Cardiac fibroblast (primary cell): ENCODE measurements at regions not wholly inside any gene's neighbourhood (a gene's known extent, or its start where the extent isn't known, plus 50 kb on each side); places are given as distances from the start of the nearest gene placed in this dataset.
A peak's percentile ranks its signal among the peaks of the same experiment; 100 is the strongest.
"Not testable (repeated sequence)": the region's sequence is repeated elsewhere in the genome, so short reads cannot be mapped to it uniquely, and the experiment has no call there.

ENCODE experiments used
- DNase-seq, 2 donors: peaks; one replicate each; pipeline versions ENCODE4 v3.0.0 to v3.0.0-alpha.2; 2010; ENCODE audit warnings: low read depth in 2 of 2
- H3K4me3 ChIP-seq, 2 donors: replicated peaks in 1 of 2; 1 replicate in 1 of 2; 2 replicates in 1 of 2; pipeline ENCODE4 v1.5.1; 2011; ENCODE audit warnings: low read depth in 2 of 2, low read length in 2 of 2, mild to moderate bottlenecking in 2 of 2, moderate library complexity in 1 of 2
- TF ChIP-seq, protein P1 (sequence below): IDR thresholded peaks from one replicate; pipeline ENCODE4 v1.5.1; 2011; ENCODE audit warnings: low read depth, mild to moderate bottlenecking, low read length, inconsistent platforms

DNA sequence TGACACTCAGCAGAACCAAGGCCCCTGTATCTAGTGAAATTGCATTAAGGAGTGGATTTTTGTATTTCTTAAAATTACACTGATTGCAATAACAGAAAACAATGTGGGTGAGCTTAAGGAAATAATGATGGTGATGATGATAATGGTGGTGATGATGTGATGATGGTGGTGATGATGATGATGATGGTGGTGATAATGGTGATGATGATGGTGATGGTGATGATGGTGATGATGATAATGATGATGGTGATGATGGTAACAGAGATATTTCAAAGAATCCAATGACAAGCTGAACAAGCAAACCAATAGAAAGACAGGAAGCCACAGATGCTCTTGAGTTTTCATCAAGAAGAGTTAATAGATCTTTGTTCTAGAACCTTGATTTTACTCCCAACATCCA, 630.7 kb upstream of the AUTS2 start:
- TF ChIP-seq, protein P1, sequence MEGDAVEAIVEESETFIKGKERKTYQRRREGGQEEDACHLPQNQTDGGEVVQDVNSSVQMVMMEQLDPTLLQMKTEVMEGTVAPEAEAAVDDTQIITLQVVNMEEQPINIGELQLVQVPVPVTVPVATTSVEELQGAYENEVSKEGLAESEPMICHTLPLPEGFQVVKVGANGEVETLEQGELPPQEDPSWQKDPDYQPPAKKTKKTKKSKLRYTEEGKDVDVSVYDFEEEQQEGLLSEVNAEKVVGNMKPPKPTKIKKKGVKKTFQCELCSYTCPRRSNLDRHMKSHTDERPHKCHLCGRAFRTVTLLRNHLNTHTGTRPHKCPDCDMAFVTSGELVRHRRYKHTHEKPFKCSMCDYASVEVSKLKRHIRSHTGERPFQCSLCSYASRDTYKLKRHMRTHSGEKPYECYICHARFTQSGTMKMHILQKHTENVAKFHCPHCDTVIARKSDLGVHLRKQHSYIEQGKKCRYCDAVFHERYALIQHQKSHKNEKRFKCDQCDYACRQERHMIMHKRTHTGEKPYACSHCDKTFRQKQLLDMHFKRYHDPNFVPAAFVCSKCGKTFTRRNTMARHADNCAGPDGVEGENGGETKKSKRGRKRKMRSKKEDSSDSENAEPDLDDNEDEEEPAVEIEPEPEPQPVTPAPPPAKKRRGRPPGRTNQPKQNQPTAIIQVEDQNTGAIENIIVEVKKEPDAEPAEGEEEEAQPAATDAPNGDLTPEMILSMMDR = no peak
- no peak for DNase-seq
- H3K4me3 ChIP-seq = no peak overlapping the region

DNA sequence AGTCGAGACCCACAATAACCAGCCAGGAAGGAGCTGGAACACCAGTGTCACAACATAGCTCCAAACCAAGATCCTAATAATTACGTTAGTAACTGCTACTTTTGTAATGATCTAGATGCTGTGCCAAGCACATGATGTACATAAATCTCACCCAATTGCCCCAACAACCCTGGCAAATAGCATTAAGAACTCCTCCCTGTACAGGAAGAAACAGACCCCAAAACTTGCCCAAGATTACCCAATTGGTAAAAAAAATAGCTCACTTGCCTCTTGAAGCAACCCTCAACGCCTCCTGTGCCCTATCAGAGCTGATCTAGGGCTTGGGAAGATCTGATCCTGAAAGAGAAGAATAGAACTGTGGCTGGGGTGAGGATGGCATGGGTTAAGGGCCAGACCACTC, 628.7 kb upstream of the AUTS2 start:
- H3K4me3 ChIP-seq = no peak overlapping the region
- TF ChIP-seq, protein P1 = no peak
- no peak for DNase-seq

DNA sequence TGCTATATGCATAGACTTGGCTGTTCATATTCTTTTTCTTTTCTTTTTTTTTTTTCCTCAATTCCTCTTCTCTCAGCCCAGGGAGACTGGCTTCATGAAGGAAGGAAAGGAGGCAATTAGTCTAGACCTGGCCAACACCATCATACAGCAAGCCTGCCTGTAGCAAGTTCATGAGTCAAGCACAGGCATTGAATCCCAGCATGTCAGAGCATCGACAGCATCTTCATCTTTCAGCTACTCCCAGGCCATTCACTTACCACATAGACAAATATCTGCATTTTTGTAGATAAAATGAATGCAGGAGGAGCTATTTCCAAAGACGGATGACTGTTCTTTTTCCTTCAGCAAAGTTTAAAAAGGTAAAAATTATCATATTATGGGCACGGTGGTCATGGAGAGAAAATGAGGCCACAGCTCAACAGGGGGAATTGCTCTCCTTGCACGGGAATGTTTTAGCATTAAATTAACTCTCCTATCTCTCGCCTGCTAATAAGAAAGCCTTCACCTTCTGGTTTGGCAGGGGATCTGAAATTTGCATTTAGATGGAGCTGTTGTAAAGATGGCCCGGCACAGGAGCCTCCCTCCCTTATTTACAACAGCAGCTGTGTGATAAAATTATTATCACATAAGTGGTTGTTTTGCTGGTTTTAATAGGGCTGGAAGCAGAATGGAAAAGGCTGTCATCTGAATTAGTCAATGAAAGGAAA, 626.5 kb upstream of the AUTS2 start:
- no peak for DNase-seq
- TF ChIP-seq, protein P1 = no peak
- no peak overlapping the region for H3K4me3 ChIP-seq

DNA sequence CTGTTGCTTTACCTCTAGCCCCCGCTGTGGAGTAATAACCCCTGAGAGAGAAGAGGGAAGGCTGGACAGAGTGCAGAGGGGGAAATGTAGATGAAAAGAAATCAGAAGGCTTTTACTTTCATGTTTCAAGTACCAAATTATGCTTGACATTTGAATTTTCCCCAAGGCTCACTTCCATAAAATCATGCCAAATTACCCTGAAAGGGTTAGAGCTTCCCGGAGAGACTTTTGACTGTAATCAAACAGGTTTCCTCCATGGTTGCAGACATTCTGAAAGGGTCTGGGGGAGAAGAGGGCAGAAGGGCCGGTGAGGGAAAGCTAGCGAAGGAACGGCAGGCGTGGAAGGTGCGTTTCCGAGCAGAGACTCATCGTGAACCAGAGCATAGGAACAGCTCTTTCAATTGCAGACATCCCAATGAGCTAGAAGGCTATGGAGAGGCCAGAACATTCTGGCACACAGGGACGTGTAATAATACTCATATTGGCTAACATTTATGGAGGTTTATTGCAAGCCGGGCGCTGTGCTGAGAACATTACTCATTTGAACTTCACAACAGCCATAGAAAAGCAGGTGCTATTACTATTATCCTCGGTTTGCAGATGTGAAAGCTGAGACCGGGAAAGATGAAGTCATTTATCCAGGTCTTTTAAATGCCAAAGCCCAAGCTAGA, 620.8 kb upstream of the AUTS2 start:
- H3K4me3 ChIP-seq = no peak overlapping the region
- TF ChIP-seq, protein P1 = no peak
- no peak for DNase-seq

DNA sequence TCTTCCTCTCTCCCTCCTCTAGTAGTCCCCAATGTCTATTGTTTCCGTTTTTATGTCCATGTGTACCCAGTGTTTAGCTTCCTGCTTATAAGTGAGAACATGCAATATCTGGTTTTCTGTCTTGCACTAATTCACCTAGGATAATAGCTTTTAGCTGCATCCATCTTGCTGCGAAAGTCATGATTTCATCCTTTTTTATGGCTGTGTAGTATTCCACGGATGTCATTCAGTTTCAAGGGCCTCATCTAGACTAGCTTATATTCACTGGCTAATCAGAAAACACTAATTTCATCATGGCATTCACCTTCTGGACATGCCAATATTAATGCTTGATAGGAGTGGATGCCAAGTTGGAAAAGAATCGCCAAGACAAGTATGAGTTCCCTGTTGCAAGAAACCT, 619.6 kb upstream of the AUTS2 start:
- H3K4me3 ChIP-seq = no peak overlapping the region
- no peak for DNase-seq
- TF ChIP-seq, protein P1 = no peak

DNA sequence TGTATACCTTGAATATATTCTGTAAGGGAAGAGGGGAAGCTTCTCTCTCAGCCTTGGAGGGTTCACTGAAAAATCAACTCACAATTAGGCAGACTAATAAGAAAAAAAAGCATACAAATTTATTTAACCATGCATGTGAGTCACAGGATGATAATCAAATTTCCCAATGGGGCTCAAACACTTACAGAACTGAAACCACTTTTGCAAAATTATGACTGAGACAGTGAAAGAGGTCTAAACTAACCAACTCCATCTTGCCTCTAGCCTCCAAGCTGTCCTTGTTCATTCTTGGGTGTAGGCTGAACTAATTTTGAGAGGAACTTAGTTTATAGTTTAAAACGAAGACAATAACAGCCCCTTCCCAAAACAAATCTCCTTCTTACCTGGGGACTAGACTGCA, 618.3 kb upstream of the AUTS2 start:
- DNase-seq = peak in 1 of 2 donors; percentile 13
- TF ChIP-seq, protein P1 = no peak
- H3K4me3 ChIP-seq = no peak overlapping the region

DNA sequence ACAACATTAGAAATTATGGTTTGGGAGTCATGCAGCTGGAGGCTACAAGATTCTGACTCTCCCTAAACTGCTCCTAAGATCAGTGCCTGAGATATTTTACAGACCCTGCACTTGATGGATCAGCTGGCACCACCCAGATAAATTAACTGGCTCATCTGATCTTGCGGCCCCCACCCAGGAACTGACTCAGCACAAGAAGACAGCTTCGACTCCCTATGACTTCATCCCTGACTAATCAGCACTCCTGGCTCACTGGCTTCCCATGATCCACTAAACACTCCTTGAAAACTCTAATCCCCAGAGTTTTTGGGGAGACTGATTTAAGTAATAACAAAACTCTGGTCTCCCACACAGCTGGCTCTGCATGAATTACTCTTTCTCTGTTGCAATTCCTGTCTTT, 617.8 kb upstream of the AUTS2 start:
- not testable (repeated sequence) for H3K4me3 ChIP-seq
- peak; percentile 12 to 22 for DNase-seq
